Astrocyte of the cerebellum (primary cell): ENCODE measurements at regions not wholly inside any gene's neighbourhood (a gene's known extent, or its start where the extent isn't known, plus 50 kb on each side); places are given as distances from the start of the nearest gene placed in this dataset.

Experiments
- DNase-seq: peaks from one replicate; pipeline ENCODE4 v3.0.0-alpha.2; 2011; ENCODE audit warnings: low read depth
- H3K4me3 ChIP-seq: 2 replicates; pipeline ENCODE4 v1.5.1; 2011; ENCODE audit warnings: mild to moderate bottlenecking, low read depth, low read length, moderate library complexity
- in situ Hi-C: cut with HindIII; loops from 2 replicates; pipeline ENCODE4 v1.10.0; 2017; ENCODE audit warnings: low sequenced_read_pairs
- TF ChIP-seq, protein P1 (sequence below): IDR thresholded peaks from 2 replicates; pipeline ENCODE4 v1.5.1; 2012; ENCODE audit warnings: low read length, low read depth, moderate library complexity, mild to moderate bottlenecking; ENCODE audit errors: missing control alignments

DNA sequence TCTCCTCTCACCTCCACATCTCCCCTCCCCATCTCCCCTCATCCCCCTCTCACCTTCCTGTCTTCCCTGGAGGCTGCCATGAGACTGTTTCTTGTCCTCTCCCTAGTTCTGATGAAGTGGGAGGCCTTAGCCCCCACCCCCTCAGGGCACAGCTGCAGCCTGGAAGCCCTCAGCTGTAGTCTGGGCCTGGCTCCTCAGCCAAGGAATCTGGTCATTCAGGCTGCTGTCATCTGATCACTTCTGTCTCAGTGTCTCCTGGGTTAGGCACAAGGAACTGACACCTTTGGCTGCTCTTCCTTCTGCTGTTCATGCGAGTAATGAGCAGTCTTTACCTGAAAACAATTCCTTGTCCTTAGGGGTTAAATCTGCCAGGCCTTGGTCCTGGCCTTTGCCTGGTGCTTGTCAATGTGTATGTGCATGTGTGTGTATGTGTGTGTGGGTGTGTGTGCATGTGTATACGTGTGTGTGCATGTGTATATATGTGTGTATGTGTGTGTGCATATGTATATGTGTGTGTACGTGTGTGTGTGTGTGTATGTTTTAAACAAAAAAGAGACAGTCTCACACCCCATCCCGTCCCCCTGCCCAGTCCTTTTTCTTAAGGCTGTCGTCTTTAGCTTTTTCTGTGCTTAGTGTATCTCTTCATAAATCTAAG, 153.5 kb upstream of the TMEM72 start:
- in situ Hi-C loops = no loop called here
- DNase-seq = no peak
- H3K4me3 ChIP-seq = no peak overlapping the region
- TF ChIP-seq, protein P1, sequence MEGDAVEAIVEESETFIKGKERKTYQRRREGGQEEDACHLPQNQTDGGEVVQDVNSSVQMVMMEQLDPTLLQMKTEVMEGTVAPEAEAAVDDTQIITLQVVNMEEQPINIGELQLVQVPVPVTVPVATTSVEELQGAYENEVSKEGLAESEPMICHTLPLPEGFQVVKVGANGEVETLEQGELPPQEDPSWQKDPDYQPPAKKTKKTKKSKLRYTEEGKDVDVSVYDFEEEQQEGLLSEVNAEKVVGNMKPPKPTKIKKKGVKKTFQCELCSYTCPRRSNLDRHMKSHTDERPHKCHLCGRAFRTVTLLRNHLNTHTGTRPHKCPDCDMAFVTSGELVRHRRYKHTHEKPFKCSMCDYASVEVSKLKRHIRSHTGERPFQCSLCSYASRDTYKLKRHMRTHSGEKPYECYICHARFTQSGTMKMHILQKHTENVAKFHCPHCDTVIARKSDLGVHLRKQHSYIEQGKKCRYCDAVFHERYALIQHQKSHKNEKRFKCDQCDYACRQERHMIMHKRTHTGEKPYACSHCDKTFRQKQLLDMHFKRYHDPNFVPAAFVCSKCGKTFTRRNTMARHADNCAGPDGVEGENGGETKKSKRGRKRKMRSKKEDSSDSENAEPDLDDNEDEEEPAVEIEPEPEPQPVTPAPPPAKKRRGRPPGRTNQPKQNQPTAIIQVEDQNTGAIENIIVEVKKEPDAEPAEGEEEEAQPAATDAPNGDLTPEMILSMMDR = no peak

DNA sequence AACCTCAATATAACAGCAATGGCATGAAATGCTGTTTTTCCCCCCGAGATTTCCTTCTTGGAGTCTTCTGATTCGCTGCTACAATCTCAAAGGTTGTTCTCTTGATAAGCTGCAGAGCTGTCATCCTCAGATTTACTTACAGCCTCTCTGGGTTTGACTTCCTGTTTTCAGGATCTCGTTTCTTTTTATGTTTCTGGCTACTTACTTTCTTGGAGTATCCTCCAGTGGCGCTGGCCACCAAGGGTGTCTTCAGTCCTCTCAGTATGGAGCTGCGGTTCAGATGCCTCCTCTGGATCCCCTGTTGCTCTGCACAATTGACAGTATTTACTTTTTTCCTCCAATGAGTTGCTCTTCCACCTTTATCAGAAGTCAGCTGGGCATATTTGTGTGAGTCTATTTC, 152.0 kb upstream of the TMEM72 start:
- DNase-seq = no peak
- TF ChIP-seq, protein P1 = no peak
- H3K4me3 ChIP-seq = no peak overlapping the region
- in situ Hi-C loops = no loop called here

- no peak for DNase-seq
- in situ Hi-C loops = no loop called here
Observed at GRCh38 chr10:44760513-44760912, 150.6 kb upstream of the TMEM72 start.

GRCh38 chr10:44761076-44761475, 150.1 kb upstream of the TMEM72 start:
- H3K4me3 ChIP-seq = no peak overlapping the region
- in situ Hi-C loops = no loop called here
- TF ChIP-seq, protein P1 = no peak
- no peak for DNase-seq

More at GRCh38 chr10:44760513-44760912, 150.6 kb upstream of the TMEM72 start:
- H3K4me3 ChIP-seq = no peak overlapping the region
- TF ChIP-seq, protein P1 = no peak

- no peak overlapping the region for H3K4me3 ChIP-seq
- in situ Hi-C loops = no loop called here
- no peak for DNase-seq
- TF ChIP-seq, protein P1 = no peak
Observed at GRCh38 chr10:44763331-44763730, 147.8 kb upstream of the TMEM72 start.

DNA sequence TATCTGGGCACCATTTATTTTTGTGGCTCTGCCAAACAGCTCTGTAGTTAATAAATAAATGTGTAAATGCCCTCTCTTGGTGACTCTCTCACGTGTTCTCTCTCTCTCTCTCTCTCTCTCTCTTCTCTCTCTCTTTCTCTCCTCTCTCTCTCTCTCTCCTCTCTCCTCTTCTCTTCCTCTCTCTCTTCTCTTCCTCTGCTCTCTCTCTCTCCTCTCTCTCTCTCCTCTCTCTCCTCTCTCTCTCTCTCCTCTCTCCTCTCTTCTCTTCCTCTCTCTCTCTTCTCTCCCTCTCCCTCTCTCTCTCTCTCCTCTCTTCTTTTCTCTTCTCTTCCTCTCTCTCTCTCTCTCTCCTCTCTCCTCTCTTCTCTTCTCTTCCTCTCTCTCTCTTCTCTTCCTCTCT, 145.8 kb upstream of the TMEM72 start:
- H3K4me3 ChIP-seq = no peak overlapping the region
- no peak for DNase-seq
- in situ Hi-C loops = no loop called here
- TF ChIP-seq, protein P1 = no peak
